Fibroblast of skin of right quadriceps (primary cell): ENCODE measurements at regions not wholly inside any gene's neighbourhood (a gene's known extent, or its start where the extent isn't known, plus 50 kb on each side); places are given as distances from the start of the nearest gene placed in this dataset.
A peak's percentile ranks its signal among the peaks of the same experiment; 100 is the strongest.
"Not testable (repeated sequence)": the region's sequence is repeated elsewhere in the genome, so short reads cannot be mapped to it uniquely, and the experiment has no call there.

ENCODE experiments used
- DNase-seq: peaks from one replicate; pipeline ENCODE4 v3.0.0-alpha.2; 2013

DNA sequence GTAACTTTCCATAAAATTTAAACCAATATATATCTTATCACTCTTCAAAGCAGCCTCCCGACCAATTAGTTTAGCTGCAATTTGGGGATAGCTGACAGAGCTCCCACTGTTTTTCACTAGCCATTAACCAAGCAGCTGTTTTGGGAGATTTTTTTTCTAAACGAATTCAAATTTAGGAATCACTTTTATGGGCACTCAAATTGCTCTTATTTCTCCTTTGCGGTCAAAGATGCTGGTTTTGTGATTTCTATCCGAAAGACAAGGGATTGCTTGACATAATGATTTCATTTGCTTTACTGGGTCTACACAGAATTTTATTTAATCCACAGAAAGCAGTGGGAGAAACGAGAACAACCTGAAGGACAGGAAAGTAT is 505.7 kb upstream of the IL12A start:
- DNase-seq, result no peak

DNA sequence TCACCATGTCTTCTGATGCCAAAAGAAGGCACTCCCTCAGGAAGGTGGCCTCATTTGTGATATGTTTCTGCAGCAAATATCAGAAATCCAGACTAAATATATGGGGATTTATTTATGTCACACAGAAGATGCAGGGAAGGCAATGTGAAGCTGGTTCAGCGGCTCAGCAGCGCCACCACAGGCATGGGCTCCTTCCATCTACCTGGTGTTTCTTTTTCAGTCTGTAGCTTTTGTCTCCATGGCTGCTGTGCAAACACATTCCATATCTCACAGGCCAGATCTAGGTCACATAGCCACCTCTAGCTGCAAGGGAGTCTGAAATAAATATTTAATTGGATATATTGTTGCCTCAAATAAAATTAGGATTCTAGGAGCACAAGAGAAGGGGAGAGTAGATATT is 502.1 kb upstream of the IL12A start:
- no peak for DNase-seq

DNA sequence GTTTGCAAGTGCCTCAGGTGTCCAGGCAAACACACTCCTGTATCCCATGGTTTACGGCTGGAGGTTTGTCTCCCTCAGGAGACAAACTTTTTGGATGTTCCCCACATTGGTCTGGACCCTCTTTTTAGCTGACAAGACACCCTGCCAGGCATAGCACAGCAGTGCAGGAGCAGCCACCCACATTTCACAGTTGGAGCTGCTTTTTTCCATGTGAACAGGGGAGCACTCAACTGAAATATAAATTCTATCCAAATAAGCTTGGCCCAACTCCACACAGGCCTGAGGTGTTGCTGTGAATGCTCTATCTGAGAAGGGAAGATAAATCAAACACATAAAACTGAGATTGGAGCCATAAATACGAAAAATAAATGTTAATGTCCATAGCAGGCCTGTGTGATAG is 501.3 kb upstream of the IL12A start:
- no peak for DNase-seq

DNA sequence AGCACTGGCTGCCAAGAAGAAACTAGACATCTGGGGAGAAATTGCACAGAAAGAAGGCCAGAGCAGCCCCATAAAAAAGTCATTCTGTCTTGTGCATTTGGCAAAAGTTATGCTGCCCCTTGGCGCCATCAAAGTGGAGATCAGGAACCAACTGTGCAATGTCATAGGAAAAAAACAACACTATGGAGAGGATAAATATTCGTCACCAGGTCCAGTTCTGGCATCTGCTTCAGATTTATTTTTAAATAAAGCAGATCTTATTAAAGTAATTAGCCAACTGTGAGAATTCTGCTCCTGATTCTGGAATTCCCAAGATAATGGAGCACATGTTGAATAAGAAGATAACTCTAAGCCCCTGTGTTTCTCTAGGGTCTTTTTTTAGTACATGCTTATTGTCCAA is 500.0 kb upstream of the IL12A start:
- no peak for DNase-seq

DNA sequence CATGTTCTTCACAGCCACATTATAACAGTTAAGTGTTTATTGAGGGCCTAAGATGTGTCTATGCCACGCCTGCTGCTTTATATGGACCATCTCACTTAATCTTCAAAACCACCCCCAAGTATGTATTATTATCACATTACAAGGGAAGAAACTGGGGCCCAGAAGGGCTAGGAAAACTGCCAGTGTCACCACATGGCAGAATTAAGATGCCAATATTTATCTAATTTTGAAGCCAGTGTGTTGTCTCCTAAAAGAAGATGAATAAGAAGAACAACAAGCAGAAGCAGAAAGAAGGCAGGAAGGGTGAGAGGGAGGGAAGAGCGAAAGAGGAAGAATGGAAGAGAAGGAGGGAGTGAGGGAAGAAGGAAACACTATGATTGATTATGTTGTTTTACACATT is 491.3 kb upstream of the IL12A start:
- DNase-seq, result no peak

DNA sequence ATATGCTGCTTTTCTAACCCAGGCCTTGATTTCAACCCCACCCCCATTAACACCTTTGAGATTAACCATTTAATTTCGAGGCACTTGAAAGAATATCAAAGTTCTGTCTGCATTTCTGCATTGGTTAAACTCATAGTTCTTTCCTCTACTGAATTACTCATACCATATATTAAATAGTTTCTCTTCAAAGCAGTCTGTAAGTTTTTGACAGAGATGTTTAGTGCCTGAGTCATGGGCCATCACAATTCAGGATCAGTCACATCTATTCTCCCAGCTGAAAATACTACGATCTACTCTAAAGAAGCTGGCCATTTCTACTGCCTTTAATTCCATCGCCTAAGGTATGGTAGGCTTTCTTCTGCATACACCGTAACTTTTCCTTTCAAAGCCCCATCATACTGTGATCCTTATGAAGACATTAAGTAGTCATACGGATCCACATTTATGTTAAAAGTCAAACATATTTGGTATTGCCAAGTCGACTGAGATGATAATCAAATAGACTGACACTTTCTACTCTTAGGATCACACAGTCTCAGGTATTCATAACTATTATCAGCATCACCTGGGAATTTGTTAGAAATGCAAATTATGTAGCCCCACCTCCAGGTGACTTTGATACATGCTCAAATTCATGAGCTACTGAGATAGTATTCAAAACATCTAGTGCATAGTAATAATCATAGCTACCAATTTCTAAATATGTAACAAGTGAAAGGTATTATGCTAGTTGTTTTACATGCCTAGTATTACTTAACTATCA is 489.4 kb upstream of the IL12A start:
- DNase-seq, result peak; percentile 63

DNA sequence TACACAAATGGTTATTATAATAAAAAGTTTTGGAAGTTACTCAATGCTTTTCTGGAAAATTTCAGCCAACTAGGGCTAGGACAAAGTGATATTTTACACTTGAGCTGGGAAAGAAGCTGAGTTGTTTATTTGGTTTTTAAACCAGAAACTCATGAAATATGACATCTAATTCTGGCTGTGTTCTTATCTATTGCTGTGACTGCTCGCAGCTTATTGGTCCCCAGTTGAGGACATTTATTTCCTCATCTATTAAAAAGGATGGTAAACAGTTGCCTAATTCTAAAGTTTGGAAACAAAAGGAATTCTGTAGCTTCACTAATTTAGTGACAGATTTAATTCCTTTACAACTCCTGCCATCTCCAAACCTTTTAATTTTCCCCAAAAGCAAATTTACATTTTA is 487.6 kb upstream of the IL12A start:
- DNase-seq, result no peak

DNA sequence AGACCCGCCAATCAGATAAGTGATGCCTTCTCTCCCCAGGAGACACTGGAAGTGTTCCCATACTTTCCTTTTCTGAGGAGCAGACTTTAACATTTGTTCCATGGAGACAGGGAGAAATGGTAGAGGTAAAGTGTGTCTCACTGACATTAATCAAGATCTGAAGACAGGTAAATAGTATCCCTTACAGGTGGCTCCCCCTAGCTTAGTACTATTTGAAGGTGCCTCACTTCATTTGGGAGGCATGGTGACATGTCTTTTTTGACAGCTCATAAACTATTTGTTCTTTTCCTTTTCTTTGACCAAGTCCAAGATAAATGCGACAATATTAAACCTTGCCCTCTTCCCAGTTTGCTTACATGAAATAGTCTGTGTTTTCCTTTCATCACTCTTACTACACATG is 485.6 kb upstream of the IL12A start:
- DNase-seq, result no peak

DNA sequence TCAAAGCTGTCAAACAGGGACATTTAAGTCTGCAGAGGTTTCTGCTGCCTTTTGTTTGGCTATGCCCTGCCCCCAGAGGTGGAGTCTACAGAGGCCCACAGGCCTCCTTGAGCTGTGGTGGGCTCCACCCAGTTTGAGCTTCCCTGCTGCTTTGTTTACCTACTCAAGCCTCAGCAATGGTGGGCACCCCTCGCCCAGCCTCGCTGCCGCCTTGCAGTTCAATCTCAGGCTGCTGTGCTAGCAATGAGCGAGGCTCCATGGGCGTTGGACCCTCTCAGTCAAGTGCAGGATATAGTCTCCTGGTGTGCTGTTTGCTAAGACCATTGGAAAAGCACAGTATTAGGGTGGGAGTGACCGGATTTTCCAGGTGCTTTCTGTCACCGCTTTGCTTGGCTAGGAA is 477.6 kb upstream of the IL12A start:
- DNase-seq, result not testable (repeated sequence)

DNA sequence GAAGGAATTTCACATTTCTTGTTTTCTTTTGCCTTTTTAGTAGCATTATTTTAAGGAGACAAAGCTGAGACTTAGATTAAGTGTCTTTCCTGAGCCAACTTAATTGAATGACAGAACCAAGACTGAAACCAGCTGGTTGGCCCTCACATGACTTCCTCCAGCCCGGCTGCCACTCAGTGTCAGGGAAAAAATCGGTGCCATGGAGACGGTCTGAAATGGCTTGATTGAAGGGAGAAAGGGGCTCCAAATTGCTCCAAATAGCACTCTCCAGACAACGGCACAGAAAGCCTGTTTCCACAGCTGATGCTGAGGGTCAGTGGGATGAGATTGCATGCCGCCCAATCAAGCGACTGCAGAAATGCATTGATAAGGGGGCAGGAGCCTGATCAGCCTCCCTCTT is 475.2 kb upstream of the IL12A start:
- DNase-seq, result no peak

DNA sequence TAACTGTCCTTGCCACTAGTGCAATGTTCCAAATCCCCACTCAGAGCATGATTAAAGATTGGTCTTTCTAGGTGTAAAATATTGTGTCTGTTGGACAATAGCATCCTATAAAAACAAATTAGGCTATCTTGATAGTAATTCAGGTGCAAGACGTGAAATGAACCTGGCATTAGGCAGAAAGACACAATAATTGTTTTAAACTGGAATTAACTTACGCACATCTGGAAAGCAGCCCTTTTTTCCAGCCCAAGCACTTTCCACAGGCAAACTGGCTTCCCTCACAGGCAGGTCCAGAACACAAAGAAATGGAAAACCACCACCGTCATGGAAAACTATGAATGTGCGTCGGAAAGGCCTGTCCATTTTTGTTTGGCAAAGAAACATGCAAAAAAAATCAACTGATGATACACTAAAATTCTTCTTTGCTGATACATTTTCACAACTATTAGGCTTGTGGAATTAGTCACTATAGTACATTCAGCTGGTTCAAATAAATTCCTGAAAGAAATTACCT is 474.7 kb upstream of the IL12A start:
- peak; percentile 34 for DNase-seq

DNA sequence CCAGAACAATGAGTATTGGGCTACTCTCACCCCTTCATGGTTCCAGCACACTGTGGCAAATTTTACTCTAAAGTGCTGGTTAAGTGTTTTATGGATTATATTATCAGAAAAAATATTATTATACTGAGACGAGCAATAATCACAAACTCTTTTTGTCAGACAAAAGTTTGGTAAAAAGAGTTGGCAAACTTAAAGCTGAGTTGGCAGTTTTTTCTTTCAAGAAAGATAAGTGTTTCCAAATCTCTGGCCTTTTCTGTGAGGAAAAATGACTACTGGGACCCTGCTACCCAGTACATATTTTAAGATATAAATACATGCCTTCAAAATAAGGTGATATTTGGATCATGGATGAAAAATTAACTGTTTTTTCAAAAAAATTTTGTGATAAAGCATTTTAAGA is 471.5 kb upstream of the IL12A start:
- no peak for DNase-seq

DNA sequence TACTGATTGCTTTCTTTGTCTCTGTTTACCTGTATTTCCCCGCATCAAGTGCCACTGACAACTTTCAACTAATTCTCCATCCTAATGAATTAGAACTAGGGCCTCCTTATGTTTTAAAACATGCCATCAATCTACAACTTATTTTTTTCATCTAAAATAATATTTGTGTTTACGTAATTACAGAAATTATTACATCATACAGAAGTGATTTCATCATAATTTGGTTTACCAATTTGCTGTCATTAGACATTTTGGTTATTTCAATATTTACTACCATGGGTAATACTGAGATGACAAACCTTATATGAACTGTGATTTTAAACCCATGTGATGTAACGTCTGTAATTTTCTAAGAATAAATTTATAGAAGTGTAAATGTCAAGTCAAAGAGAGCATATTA is 468.0 kb upstream of the IL12A start:
- no peak for DNase-seq

DNA sequence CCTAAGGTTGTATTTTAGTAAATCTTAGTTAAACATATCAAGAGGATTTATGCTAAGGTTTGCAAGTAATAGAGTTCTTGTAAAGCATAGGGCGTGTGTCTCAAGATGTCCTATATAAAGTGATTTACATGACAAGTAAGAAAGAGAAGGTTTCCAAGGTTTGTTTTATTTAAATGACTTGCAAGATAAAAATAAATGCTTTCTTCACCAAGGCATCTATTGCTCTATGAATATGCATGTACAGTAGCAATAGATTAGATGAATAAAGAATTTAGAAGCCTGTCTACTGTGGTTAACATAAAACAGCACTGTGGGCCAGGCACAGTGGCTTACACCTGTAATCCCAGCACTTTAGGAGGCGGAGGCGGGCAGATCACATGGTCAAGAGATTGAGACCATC is 466.4 kb upstream of the IL12A start:
- no peak for DNase-seq

DNA sequence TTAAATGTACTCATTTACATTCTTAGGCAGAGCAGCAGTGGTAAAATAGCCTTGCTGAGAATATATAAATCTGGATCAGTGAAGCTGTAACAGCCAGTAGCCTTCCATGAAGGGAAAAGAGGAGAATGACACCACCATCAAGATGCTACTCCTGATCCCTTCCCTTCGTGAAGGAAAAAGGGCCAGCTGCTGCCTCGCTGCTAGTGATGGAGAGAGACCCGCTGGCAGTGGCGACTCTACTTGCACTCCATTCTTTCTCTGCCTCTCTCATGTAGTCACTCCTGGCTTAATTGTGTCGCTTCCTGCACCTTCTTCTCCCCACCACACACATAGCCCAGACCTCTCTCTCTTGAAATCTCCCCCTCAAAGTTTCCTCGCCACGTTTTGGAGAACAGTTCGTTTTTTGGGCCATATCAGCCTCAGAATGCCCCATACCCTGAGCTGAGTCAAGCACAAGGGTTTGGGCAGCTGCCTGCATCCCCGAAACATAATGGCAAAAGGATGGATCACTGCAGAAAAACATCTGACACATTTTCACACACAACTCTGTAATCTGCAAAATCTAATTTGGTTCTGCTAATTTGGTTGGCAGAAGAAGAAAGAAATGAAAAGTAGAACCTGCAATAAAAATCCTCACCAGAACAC is 460.3 kb upstream of the IL12A start:
- no peak for DNase-seq

DNA sequence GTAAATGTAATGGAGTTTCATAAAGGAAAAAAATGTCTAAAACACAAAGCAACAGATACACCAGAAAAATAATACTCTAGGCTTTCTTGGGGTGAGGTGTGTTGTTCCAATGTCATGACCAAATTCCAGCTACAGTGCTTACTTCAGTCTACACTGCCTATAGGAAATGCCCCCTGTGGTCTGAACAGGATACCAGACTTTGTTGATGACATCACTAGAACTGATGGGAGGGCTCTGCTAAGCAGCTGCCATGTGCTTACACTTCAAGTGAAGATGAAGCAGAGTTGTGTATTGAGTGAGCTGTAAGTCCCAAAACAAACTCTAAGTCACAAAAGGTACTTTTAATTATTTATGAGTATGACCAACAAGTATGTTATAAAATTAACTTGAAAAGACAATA is 456.1 kb upstream of the IL12A start:
- peak; percentile 3 for DNase-seq

DNA sequence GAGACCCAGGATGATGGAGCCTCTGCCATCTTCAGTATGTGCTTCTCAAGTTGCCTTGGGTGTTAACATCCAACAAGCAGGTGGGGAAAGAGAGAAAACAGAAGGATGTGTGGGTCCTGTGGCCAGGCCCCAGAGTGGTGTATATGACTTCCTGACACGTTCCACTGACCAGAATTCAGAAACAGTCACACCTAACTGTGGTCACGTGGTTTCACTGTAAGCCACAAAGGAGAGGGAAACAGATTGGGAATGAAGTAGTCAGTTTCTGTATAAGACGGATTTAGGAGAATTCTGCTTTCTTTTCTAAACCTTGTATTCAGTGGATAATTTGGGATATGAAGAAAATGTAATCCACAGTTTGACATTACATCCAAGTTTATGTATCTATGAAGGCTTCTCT is 454.1 kb upstream of the IL12A start:
- DNase-seq, result no peak

DNA sequence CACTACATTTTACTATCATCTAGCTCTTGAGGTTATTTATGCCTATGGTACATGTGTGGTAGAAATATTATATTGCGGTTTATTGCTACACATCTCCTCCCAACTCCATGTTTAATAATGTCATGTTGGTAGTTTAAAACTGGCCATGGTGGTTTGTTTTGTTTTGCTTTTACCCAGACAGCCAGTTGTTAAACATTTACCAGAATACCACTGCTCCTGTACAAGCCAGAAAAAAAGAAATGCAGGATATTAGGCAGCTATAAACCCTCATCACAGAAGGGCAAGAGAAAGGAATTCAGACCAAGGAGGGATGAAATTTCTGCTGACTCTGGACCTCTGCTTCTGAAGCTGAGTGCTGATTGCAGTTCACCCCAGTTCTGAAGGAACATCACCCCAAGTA is 451.8 kb upstream of the IL12A start:
- DNase-seq, result no peak

DNA sequence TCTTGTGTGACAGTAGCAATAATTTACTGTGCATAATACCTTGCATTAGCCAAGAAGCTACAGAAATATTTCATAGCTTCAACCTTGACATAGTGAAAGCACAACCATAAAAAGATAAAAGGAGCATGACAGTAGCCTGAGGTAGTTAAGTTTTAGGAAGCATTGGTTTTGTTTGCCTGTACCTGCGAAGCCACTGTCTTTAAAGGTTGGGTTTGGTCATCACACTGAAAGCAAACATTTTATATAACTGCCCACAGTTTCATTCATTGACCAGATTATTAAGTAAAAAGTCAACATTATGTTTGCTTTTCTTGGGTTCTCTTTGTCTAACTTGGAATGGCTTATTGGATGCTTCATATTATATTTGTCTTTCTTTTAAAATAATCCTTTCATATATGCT is 450.1 kb upstream of the IL12A start:
- no peak for DNase-seq

DNA sequence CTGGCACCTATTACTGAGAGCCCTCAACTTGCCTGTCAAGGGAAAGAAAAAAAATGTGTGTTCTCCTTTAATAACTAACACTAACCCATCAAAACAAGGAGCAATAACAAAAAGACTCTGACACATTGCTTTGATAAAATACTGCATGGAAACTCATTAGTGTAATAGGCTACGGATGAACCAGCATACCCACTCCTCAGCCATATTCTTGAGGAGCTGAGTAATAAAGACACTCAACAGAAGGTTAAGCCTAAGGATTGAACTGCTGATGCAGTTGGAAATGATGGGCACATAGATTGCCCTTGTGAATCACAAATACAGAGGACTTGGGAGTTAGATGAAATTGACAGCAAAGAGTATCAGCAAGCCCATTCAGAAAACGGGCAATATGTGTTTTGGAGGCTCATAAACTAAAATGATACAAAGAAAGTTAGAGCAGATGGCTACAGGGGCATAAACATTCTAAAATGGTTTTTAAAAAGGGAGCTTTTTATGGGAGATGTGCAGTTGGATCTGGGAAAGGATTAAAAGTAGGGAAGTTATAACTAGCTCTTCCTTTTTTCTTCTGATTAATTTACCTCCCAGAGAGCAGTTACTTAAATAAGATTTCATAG is 447.6 kb upstream of the IL12A start:
- DNase-seq, result no peak

DNA sequence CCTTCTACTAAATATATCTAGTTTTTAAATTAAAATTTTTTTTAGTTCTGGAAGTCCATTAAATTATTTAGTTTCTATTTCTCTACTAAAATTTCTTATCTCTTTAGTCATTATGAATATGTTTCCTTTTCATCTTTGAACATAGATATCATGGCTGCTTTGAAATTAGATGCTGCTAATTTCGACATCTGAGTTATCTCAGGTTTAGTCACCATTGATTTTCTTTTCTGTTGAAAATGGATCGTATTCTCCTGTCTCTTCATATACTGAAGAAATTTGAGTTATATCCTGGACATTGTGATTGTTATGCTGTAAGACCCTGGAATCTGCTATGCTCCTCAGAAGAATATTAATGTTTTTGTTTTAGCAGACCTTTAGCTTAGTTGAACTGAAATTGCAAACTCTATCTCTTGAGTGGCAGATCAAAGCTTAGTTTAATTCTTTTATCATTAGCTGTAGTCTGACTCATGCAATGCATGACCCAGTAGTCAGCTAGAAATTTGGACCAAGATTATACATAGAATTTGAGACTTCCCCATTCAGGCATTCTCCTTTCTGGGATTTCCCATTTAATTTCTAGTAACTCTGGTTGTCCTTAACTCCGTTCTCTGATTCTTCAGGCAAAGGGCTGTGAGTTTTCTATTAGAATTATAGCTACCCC is 439.8 kb upstream of the IL12A start:
- DNase-seq, result peak; percentile 13

DNA sequence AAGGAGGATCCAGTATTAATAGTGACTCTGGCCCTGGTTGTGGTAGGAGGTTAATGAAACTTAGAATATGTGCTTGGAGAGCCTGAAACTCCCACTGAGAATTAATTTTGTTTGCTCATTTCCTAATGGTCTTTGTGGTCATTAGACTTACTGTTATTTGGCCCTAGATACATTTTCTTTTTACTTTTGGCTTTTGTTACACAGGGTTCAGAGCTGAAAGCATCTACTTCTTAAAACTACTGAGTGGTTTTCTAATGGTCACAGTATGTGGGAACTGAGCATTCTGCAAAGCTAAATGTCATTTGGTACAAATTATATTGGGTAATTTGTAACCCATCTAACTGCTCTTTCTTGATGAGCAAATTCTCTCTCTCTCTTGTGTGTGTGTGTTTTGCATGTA is 433.4 kb upstream of the IL12A start:
- no peak for DNase-seq

DNA sequence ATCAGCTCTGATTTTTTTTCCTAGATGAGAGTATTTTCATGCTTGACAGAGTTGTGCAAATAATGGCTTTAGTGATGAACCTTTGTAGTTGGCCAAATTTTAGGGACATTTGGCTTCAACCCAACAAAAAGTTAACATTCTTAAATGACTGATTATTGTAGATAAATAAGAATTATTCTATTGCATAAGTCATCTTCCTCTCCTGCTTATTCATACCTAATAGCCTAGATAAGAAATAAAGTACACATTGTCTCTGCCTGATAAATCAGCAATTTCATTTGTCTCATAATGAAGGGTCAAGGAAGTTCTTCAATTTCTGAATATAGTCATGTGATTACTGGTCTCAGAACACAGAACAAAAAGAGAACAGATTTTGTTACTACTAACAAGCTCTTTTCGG is 428.9 kb upstream of the IL12A start:
- no peak for DNase-seq
